ENCODE measurements at regions not wholly inside any gene's neighbourhood (a gene's known extent, or its start where the extent isn't known, plus 50 kb on each side); places are given as distances from the start of the nearest gene placed in this dataset.

DNA sequence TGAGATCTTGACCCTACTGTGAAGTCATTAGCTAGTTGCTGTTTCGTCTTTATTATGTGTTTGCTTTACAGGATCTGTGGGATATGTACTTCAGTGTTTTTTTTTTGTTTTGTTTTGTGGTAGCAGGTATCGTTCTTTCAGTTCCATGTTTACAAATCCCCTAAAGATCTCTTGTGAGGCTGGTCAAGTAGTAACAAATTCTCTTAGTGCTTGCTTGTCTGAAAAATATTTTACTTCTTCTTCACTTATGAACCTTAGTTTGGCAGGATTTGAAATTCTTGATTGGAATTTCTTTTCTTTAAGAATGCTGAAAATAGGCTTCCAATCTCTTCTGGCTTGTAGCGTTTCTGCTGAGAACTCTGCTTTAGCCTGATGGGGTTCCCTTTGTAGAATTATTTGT lies 235.8 kb upstream of the ALCAM start:
- H3K9me3 ChIP-seq, result no peaks in the 10 kb centered on the region
- H3K4me1 ChIP-seq, result no peaks in the 10 kb centered on the region
- WGBS (ENCODE audit: missing lambda C conversion rate), result 33% methylated on average over 3 of the region's 3 CpGs
- CTCF ChIA-PET, result no interaction called here
- FAIRE-seq (no peak), DNase-seq (ENCODE audit: low read depth in 1 of 2, low spot score in 1 of 2) (no peak), ATAC-seq (no peak)
- no peak overlapping the region for H3K27ac ChIP-seq
- H3K4me2 ChIP-seq, result no peak overlapping the region
- TF ChIP-seq CBX2 (IDR thresholded peaks at IDR 0.05; ENCODE audit: borderline replicate concordance, low read depth) (no peak), BHLHE40 (IDR thresholded peaks at IDR 0.05; ENCODE audit: low read depth, low read length) (no peak), HOXA7 (CRISPR knock-in tag; IDR thresholded peaks at IDR 0.05) (no peak)
- TF ChIP-seq, protein P1, sequence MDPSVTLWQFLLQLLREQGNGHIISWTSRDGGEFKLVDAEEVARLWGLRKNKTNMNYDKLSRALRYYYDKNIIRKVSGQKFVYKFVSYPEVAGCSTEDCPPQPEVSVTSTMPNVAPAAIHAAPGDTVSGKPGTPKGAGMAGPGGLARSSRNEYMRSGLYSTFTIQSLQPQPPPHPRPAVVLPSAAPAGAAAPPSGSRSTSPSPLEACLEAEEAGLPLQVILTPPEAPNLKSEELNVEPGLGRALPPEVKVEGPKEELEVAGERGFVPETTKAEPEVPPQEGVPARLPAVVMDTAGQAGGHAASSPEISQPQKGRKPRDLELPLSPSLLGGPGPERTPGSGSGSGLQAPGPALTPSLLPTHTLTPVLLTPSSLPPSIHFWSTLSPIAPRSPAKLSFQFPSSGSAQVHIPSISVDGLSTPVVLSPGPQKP (IDR thresholded peaks at IDR 0.05; ENCODE audit: low read depth, low read length), result no peak
- TF ChIP-seq, protein P2, sequence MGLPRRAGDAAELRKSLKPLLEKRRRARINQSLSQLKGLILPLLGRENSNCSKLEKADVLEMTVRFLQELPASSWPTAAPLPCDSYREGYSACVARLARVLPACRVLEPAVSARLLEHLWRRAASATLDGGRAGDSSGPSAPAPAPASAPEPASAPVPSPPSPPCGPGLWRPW (IDR thresholded peaks at IDR 0.05), result no peak
- POLR2A ChIA-PET, result no interaction called here
- H3K4me3 ChIP-seq, result no peak overlapping the region

DNA sequence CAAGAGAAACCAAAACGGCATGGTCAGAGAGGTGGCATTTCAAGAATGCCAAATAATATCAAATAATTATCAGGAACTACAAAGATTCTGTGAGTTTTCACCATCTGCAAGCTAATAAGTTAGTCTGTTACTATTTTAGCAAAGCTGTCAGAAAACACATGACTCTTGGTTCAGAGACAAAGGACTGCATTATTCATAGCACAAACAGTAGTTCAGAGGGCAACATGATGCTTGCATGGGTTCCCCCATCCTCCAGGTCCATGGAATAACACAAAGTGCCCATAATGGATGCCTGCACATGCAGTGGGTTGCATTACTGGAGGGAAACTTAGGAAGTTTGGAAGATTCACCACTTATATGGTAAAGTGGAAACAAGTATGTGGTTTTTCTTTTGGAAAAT lies 228.8 kb upstream of the ALCAM start:
- Histone ChIP-seq H3K4me3 (no peak overlapping the region), H3K4me2 (no peak overlapping the region), H3K27ac (no peak overlapping the region), H3K4me1 (no peaks in the 10 kb centered on the region), H3K9me3 (no peaks in the 10 kb centered on the region)
- DNase-seq (ENCODE audit: low read depth in 1 of 2, low spot score in 1 of 2), result no peak
- TF ChIP-seq PHF8 (IDR thresholded peaks at IDR 0.05; ENCODE audit: borderline replicate concordance, low read depth), result no peak
- TF ChIP-seq, protein P2 (IDR thresholded peaks at IDR 0.05), result no peak
- no peak for ATAC-seq
- no peak for FAIRE-seq
- WGBS (ENCODE audit: missing lambda C conversion rate), result 17% methylated on average over 1 of the region's 1 CpG
- CTCF ChIA-PET, result no interaction called here
- POLR2A ChIA-PET, result no interaction called here

DNA sequence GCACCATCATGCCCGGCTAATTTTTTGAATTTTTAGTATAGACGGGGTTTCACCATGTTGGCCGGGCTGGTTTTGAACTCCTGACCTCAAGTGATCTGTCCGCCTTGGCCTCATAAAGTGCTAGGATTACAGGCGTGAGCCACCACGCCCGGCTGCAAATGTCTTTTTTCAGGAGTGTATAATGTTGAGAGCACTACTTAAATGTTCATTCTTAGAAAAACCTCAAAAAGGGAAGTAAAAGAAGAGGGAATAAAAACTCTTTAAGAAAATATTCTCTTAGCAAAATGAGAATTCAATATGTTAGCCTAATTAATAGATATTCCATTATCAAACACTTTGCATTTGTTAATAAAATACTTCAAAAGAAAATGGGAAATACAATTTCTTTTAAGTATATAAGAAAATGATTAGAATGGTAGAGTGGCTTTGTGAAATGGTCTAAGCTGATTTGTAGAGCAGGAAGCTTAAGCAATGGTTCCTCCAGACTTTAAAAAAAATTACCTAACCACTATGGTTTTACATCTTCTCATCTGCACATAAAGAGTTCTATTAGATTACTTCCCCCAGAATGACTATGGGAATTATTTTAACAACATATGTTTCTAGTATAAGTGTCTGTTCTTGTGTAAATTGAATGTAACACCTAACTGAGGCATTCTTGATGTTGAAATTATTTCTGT lies 226.7 kb upstream of the ALCAM start:
- H3K4me2 ChIP-seq, result no peak overlapping the region
- TF ChIP-seq RAD21 (conservative IDR thresholded peaks at IDR 0.05 in 1 of 2, IDR thresholded peaks at IDR 0.05 in 1 of 2) (no peak), RFX5 (IDR thresholded peaks at IDR 0.05) (no peak), JUNB (IDR thresholded peaks at IDR 0.05) (no peak), NFE2L2 (conservative IDR thresholded peaks at IDR 0.05; ENCODE audit: low read length) (no peak), RCOR1 (IDR thresholded peaks at IDR 0.05; ENCODE audit: low read depth, low read length) (no peak), TP53 (CRISPR knock-in tag; IDR thresholded peaks at IDR 0.05) (no peak), FOXS1 (CRISPR knock-in tag; IDR thresholded peaks at IDR 0.05) (no peak), POLR2AphosphoS2 (conservative IDR thresholded peaks at IDR 0.05; ENCODE audit: low read length) (no peak), ZSCAN20 (CRISPR knock-in tag; IDR thresholded peaks at IDR 0.05) (no peak), ZNF302 (CRISPR knock-in tag; IDR thresholded peaks at IDR 0.05) (no peak), FOSL2 (IDR thresholded peaks at IDR 0.05) (no peak), FOSL2 (CRISPR knock-in tag; IDR thresholded peaks at IDR 0.05) (no peak), CBX8 (IDR thresholded peaks at IDR 0.05) (no peak), EHF (CRISPR knock-in tag; IDR thresholded peaks at IDR 0.05) (no peak), SMC3 (IDR thresholded peaks at IDR 0.05) (no peak), EHMT2 (IDR thresholded peaks at IDR 0.05; ENCODE audit: low read depth) (no peak)
- TF ChIP-seq, protein P3, sequence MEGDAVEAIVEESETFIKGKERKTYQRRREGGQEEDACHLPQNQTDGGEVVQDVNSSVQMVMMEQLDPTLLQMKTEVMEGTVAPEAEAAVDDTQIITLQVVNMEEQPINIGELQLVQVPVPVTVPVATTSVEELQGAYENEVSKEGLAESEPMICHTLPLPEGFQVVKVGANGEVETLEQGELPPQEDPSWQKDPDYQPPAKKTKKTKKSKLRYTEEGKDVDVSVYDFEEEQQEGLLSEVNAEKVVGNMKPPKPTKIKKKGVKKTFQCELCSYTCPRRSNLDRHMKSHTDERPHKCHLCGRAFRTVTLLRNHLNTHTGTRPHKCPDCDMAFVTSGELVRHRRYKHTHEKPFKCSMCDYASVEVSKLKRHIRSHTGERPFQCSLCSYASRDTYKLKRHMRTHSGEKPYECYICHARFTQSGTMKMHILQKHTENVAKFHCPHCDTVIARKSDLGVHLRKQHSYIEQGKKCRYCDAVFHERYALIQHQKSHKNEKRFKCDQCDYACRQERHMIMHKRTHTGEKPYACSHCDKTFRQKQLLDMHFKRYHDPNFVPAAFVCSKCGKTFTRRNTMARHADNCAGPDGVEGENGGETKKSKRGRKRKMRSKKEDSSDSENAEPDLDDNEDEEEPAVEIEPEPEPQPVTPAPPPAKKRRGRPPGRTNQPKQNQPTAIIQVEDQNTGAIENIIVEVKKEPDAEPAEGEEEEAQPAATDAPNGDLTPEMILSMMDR (IDR thresholded peaks at IDR 0.05), result no peak
- TF ChIP-seq, protein P4, sequence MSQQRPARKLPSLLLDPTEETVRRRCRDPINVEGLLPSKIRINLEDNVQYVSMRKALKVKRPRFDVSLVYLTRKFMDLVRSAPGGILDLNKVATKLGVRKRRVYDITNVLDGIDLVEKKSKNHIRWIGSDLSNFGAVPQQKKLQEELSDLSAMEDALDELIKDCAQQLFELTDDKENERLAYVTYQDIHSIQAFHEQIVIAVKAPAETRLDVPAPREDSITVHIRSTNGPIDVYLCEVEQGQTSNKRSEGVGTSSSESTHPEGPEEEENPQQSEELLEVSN (IDR thresholded peaks at IDR 0.05; ENCODE audit: borderline replicate concordance, low read depth), result no peak
- TF ChIP-seq, protein P2 (IDR thresholded peaks at IDR 0.05), result no peak
- TF ChIP-seq, protein P5, sequence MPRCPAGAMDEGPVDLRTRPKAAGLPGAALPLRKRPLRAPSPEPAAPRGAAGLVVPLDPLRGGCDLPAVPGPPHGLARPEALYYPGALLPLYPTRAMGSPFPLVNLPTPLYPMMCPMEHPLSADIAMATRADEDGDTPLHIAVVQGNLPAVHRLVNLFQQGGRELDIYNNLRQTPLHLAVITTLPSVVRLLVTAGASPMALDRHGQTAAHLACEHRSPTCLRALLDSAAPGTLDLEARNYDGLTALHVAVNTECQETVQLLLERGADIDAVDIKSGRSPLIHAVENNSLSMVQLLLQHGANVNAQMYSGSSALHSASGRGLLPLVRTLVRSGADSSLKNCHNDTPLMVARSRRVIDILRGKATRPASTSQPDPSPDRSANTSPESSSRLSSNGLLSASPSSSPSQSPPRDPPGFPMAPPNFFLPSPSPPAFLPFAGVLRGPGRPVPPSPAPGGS (IDR thresholded peaks at IDR 0.05), result no peak
- TF ChIP-seq, protein P6, sequence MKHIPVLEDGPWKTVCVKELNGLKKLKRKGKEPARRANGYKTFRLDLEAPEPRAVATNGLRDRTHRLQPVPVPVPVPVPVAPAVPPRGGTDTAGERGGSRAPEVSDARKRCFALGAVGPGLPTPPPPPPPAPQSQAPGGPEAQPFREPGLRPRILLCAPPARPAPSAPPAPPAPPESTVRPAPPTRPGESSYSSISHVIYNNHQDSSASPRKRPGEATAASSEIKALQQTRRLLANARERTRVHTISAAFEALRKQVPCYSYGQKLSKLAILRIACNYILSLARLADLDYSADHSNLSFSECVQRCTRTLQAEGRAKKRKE (CRISPR knock-in tag; IDR thresholded peaks at IDR 0.05; ENCODE audit: low read depth), result no peak
- ATAC-seq, result no peak
- WGBS (ENCODE audit: missing lambda C conversion rate), result 69% methylated on average over 6 of the region's 7 CpGs
- H3K27ac ChIP-seq, result no peak overlapping the region; a peak in 1 of 6 replicates
- CTCF ChIA-PET, result interaction anchor here (0.6 kb wide), 1 partner anchor 164 kb away, joined by 3 read pairs; no protein-coding TSS in a partner anchor
- H3K4me1 ChIP-seq, result no peaks in the 10 kb centered on the region
- H3K9me3 ChIP-seq, result no peaks in the 10 kb centered on the region
- no peak overlapping the region for H3K4me3 ChIP-seq
- no peak for DNase-seq (ENCODE audit: low read depth in 1 of 2, low spot score in 1 of 2)
- POLR2A ChIA-PET, result no interaction called here
- no peak for FAIRE-seq

Measured in A549 (cell line).